H9 (cell line): ENCODE measurements at regions not wholly inside any gene's neighbourhood (a gene's known extent, or its start where the extent isn't known, plus 50 kb on each side); places are given as distances from the start of the nearest gene placed in this dataset.

Source experiments
- DNase-seq: peaks from one replicate; pipeline ENCODE4 v3.0.0-alpha.2; 2017
- H2AFZ ChIP-seq: one replicate; pipeline ENCODE4 v1.6.1; 2013; ENCODE audit warnings: mild to moderate bottlenecking, low read length, control low read depth, moderate library complexity
- H2AK5ac ChIP-seq: 2 replicates; pipeline ENCODE4 v1.6.1; 2013; ENCODE audit warnings: low read length, control low read depth, mixed read lengths; ENCODE audit not compliant: insufficient read length
- H2BK120ac ChIP-seq: one replicate; pipeline ENCODE4 v1.6.1; 2013; ENCODE audit warnings: low read depth, mild to moderate bottlenecking, low read length, control low read depth, inconsistent platforms; ENCODE audit not compliant: poor library complexity, severe bottlenecking
- H2BK12ac ChIP-seq: 2 replicates; pipeline ENCODE4 v1.6.1; 2013; ENCODE audit warnings: low read length, control low read depth, mixed read lengths, low read depth; ENCODE audit not compliant: insufficient read length
- H2BK15ac ChIP-seq: 2 replicates; pipeline ENCODE4 v1.6.1; 2013; ENCODE audit warnings: low read depth, low read length, control low read depth
- H2BK20ac ChIP-seq: one replicate; pipeline ENCODE4 v1.6.1; 2013; ENCODE audit warnings: low read depth, mild to moderate bottlenecking, low read length, control low read depth, inconsistent platforms; ENCODE audit not compliant: poor library complexity, severe bottlenecking
- H2BK5ac ChIP-seq: 2 replicates; pipeline ENCODE4 v1.6.1; 2013; ENCODE audit warnings: low read length, control low read depth, mixed read lengths; ENCODE audit not compliant: insufficient read length
- H3K14ac ChIP-seq: 2 replicates; pipeline ENCODE4 v1.6.1; 2013; ENCODE audit warnings: low read length, control low read depth; ENCODE audit not compliant: insufficient read depth
- H3K18ac ChIP-seq: 2 replicates; pipeline ENCODE4 v1.6.1; 2013; ENCODE audit warnings: low read depth, mild to moderate bottlenecking, mixed read lengths, low read length, control low read depth; ENCODE audit not compliant: insufficient read length
- H3K23ac ChIP-seq: 2 replicates; pipeline ENCODE4 v1.6.1; 2013; ENCODE audit warnings: low read length, control low read depth, mixed read lengths, low read depth; ENCODE audit not compliant: insufficient read length
- H3K23me2 ChIP-seq: 2 replicates; pipeline ENCODE4 v1.6.1; 2013; ENCODE audit warnings: low read depth, mild to moderate bottlenecking, mixed read lengths, low read length, control low read depth; ENCODE audit not compliant: insufficient read length, poor library complexity, severe bottlenecking
- H3K27ac ChIP-seq: 2 replicates; pipeline ENCODE4 v1.5.1; 2013; ENCODE audit warnings: low read length, control low read depth, mixed read lengths, low read depth; ENCODE audit not compliant: insufficient read length
- H3K27me3 ChIP-seq: 2 replicates; pipeline ENCODE4 v1.6.1; 2013; ENCODE audit warnings: low read length, control low read depth, inconsistent platforms; ENCODE audit not compliant: insufficient read depth
- H3K4ac ChIP-seq: 2 replicates; pipeline ENCODE4 v1.6.1; 2013; ENCODE audit warnings: low read depth, mild to moderate bottlenecking, control low read depth, inconsistent platforms, low read length, moderate library complexity
- H3K4me1 ChIP-seq: 2 replicates; pipeline ENCODE4 v1.6.1; 2013; ENCODE audit warnings: low read length, control low read depth, inconsistent platforms; ENCODE audit not compliant: insufficient read depth
- H3K4me2 ChIP-seq: 2 replicates; pipeline ENCODE4 v1.6.1; 2013; ENCODE audit warnings: low read length, control low read depth, mixed read lengths; ENCODE audit not compliant: insufficient read length, insufficient read depth
- H3K56ac ChIP-seq: 2 replicates; pipeline ENCODE4 v1.6.1; 2013; ENCODE audit warnings: low read depth, mild to moderate bottlenecking, mixed read lengths, low read length, control low read depth; ENCODE audit not compliant: insufficient read length
- H3K79me1 ChIP-seq: 2 replicates; pipeline ENCODE4 v1.6.1; 2013; ENCODE audit warnings: low read depth, mild to moderate bottlenecking, moderate library complexity, low read length, control low read depth, inconsistent platforms; ENCODE audit not compliant: insufficient read depth, poor library complexity, severe bottlenecking
- H3K79me2 ChIP-seq: 2 replicates; pipeline ENCODE4 v1.6.1; 2013; ENCODE audit warnings: low read length, control low read depth, inconsistent platforms; ENCODE audit not compliant: insufficient read depth
- H3K9ac ChIP-seq: 2 replicates; pipeline ENCODE4 v1.6.1; 2013; ENCODE audit warnings: low read length, control low read depth, mixed read lengths; ENCODE audit not compliant: insufficient read length; ENCODE audit errors: extremely low read depth
- H3K9me3 ChIP-seq: one replicate; pipeline ENCODE4 v1.6.1; 2013; ENCODE audit warnings: low read depth, low read length, inconsistent platforms; ENCODE audit not compliant: control insufficient read depth
- H3T11ph ChIP-seq: one replicate; pipeline ENCODE4 v1.6.1; 2013; ENCODE audit warnings: mild to moderate bottlenecking, low read length, control low read depth, inconsistent platforms
- H4K20me1 ChIP-seq: one replicate; pipeline ENCODE4 v1.6.1; 2013; ENCODE audit not compliant: control insufficient read depth, insufficient read length, insufficient read depth
- H4K5ac ChIP-seq: 2 replicates; pipeline ENCODE4 v1.6.1; 2013; ENCODE audit warnings: low read depth, mild to moderate bottlenecking, mixed read lengths, low read length, control low read depth; ENCODE audit not compliant: insufficient read length
- H4K8ac ChIP-seq: replicated peaks from 2 replicates; pipeline ENCODE4 v1.6.1; 2013; ENCODE audit warnings: low read length, control low read depth, mixed read lengths, low read depth; ENCODE audit not compliant: insufficient read length
- H4K91ac ChIP-seq: 2 replicates; pipeline ENCODE4 v1.6.1; 2013; ENCODE audit warnings: low read depth, mild to moderate bottlenecking, moderate library complexity, mixed read lengths, low read length, control low read depth; ENCODE audit not compliant: insufficient read length
- H3K27ac Mint-ChIP-seq, 3 experiments: 2 replicates in 2 of 3; 3 replicates in 1 of 3; pipeline ENCODE4 v1.8.0; 2020 to 2021; ENCODE audit warnings: mixed read lengths in 3 of 3, mild to moderate bottlenecking in 1 of 3, moderate library complexity in 1 of 3
- H3K27me3 Mint-ChIP-seq: 2 replicates; pipeline ENCODE4 v1.8.0; 2021; ENCODE audit warnings: low read depth, mild to moderate bottlenecking, moderate library complexity, mixed read lengths
- H3K36me3 Mint-ChIP-seq, 3 experiments: 2 replicates in 2 of 3; 3 replicates in 1 of 3; pipeline ENCODE4 v1.8.0; 2020 to 2021; ENCODE audit warnings: low read depth in 3 of 3, mixed read lengths in 3 of 3; ENCODE audit not compliant: insufficient read depth in 1 of 3
- H3K4me1 Mint-ChIP-seq, 2 experiments: 2 replicates each; pipeline ENCODE4 v1.8.0; 2020; ENCODE audit warnings: mixed read lengths in 2 of 2
- H3K4me3 Mint-ChIP-seq, 2 experiments: 2 replicates in 1 of 2; 3 replicates in 1 of 2; pipeline ENCODE4 v1.8.0; 2020 to 2021; ENCODE audit warnings: mild to moderate bottlenecking in 2 of 2, mixed read lengths in 2 of 2, moderate library complexity in 1 of 2
- H3K9me3 Mint-ChIP-seq, 2 experiments: 2 replicates in 1 of 2; 3 replicates in 1 of 2; pipeline ENCODE4 v1.8.0; 2020; ENCODE audit warnings: mild to moderate bottlenecking in 2 of 2, mixed read lengths in 2 of 2, moderate library complexity in 1 of 2
- CTCF ChIP-seq: fragments of 200-600 bp; sonication (generic); conservative IDR thresholded peaks from 3 replicates; pipeline ENCODE4 v1.8.0; 2021; ENCODE audit warnings: antibody characterized with exemption, mild to moderate bottlenecking
- WGBS: extraction: QIAGEN DNeasy Blood & Tissue Kit; methylation state at CpG from one replicate; pipeline ENCODE4 v1.1.7; 2013; ENCODE audit warnings: missing lambda C conversion rate, low lambda C conversion rate, mixed read lengths; ENCODE audit not compliant: insufficient read length; ENCODE audit errors: extremely low coverage; 5-methylcytosine and 5-hydroxymethylcytosine counted together

GRCh38 chr2:122433123-122433754 lies 677.8 kb downstream of the TSN start:
- H2BK12ac ChIP-seq: no peak overlapping the region
- H3K18ac ChIP-seq: no peak overlapping the region
- no peak overlapping the region for H3K27ac ChIP-seq
- no peaks in the 10 kb centered on the region for H3K23me2 ChIP-seq
- H3K4me3 Mint-ChIP-seq: no peak overlapping the region
- H3K4me2 ChIP-seq: no peak overlapping the region
- no peak overlapping the region for H3K4ac ChIP-seq
- H3K4me1 Mint-ChIP-seq: no peaks in the 10 kb centered on the region
- no peak overlapping the region for H2BK20ac ChIP-seq
- no peak overlapping the region for H3T11ph ChIP-seq
- H2BK5ac ChIP-seq: no peak overlapping the region
- H3K14ac ChIP-seq: no peak overlapping the region
- H3K9me3 ChIP-seq: no peaks in the 10 kb centered on the region
- H4K8ac ChIP-seq: no peak overlapping the region
- H2BK120ac ChIP-seq: no peak overlapping the region
- no peak overlapping the region for H3K9ac ChIP-seq
- no peaks in the 10 kb centered on the region for H3K79me2 ChIP-seq
- no peak overlapping the region for H2AFZ ChIP-seq
- no peaks in the 10 kb centered on the region for H4K20me1 ChIP-seq
- peaks cover 0 to 3% of the 10 kb centered on the region in 2 experiments; a peak in 2 of 5 replicates for H3K9me3 Mint-ChIP-seq
- no peak overlapping the region for H3K56ac ChIP-seq
- no peaks in the 10 kb centered on the region for H3K36me3 Mint-ChIP-seq
- H2AK5ac ChIP-seq: no peak overlapping the region
- no peak overlapping the region for H2BK15ac ChIP-seq
- no peak overlapping the region for H3K23ac ChIP-seq
- WGBS: no CpG with 5 or more reads among the region's 8 CpGs
- no peaks in the 10 kb centered on the region for H3K79me1 ChIP-seq
- H3K27me3 ChIP-seq: no peaks in the 10 kb centered on the region
- H4K91ac ChIP-seq: no peak overlapping the region
- TF ChIP-seq CTCF: no peak
- H3K27me3 Mint-ChIP-seq: no peaks in the 10 kb centered on the region
- DNase-seq: no peak
- no peaks in the 10 kb centered on the region for H3K4me1 ChIP-seq
- H3K27ac Mint-ChIP-seq: no peak overlapping the region
- H4K5ac ChIP-seq: no peak overlapping the region
